ENCODE measurements at regions not wholly inside any gene's neighbourhood (a gene's known extent, or its start where the extent isn't known, plus 50 kb on each side); places are given as distances from the start of the nearest gene placed in this dataset.
A peak's percentile ranks its signal among the peaks of the same experiment; 100 is the strongest.
"Not testable (repeated sequence)": the region's sequence is repeated elsewhere in the genome, so short reads cannot be mapped to it uniquely, and the experiment has no call there.

GRCh38 chr20:52049001-52049731 is 142.4 kb downstream of the ZFP64 start:
- no peak for DNase-seq

- no peak for DNase-seq
Measured at GRCh38 chr20:52047811-52048764, 143.5 kb downstream of the ZFP64 start.

GRCh38 chr20:52041966-52042365 is 149.6 kb downstream of the ZFP64 start:
- no peak for DNase-seq

GRCh38 chr20:52039790-52040189 is 151.8 kb downstream of the ZFP64 start:
- DNase-seq, result no peak

- not testable (repeated sequence) for DNase-seq
Measured at GRCh38 chr20:52038632-52039031, 152.9 kb downstream of the ZFP64 start.

GRCh38 chr20:52037370-52037769 is 154.2 kb downstream of the ZFP64 start:
- DNase-seq, result no peak

GRCh38 chr20:52035977-52036376 is 155.6 kb downstream of the ZFP64 start:
- DNase-seq, result no peak

- no peak for DNase-seq
Measured at GRCh38 chr20:52035498-52035897, 156.1 kb downstream of the ZFP64 start.

- DNase-seq, result no peak
Measured at GRCh38 chr20:52034581-52034980, 157.0 kb downstream of the ZFP64 start.

- peak in 1 of 2 experiments; percentile 10 for DNase-seq
Measured at GRCh38 chr20:52033313-52033712, 158.3 kb downstream of the ZFP64 start.

GRCh38 chr20:52032304-52032683 is 159.3 kb downstream of the ZFP64 start:
- DNase-seq, result not testable (repeated sequence)

GRCh38 chr20:52031563-52032303 is 159.8 kb downstream of the ZFP64 start:
- DNase-seq, result peak in 1 of 2 experiments; percentile 14

- DNase-seq, result no peak
Measured at GRCh38 chr20:52031206-52031562, 160.4 kb downstream of the ZFP64 start.

GRCh38 chr20:52029129-52029528 is 162.4 kb downstream of the ZFP64 start:
- DNase-seq, result not testable (repeated sequence)

GRCh38 chr20:52025938-52026337 is 165.6 kb downstream of the ZFP64 start:
- no peak for DNase-seq

GRCh38 chr20:52019313-52019712 is 172.3 kb downstream of the ZFP64 start:
- no peak for DNase-seq

GRCh38 chr20:52017669-52018317 is 173.8 kb downstream of the ZFP64 start:
- no peak for DNase-seq

GRCh38 chr20:52016022-52016421 is 175.6 kb downstream of the ZFP64 start:
- DNase-seq, result no peak

GRCh38 chr20:52015155-52015554 is 176.4 kb downstream of the ZFP64 start:
- no peak for DNase-seq

GRCh38 chr20:52012079-52012478 is 179.5 kb downstream of the ZFP64 start:
- no peak for DNase-seq

GRCh38 chr20:52011093-52011492 is 180.5 kb downstream of the ZFP64 start:
- DNase-seq, result no peak

GRCh38 chr20:52010541-52010940 is 181.0 kb downstream of the ZFP64 start:
- DNase-seq, result no peak

GRCh38 chr20:52008874-52009273 is 182.7 kb downstream of the ZFP64 start:
- no peak for DNase-seq

All from SW 1271 (cell line).